ENCODE measurements at regions not wholly inside any gene's neighbourhood (a gene's known extent, or its start where the extent isn't known, plus 50 kb on each side); places are given as distances from the start of the nearest gene placed in this dataset.

DNA sequence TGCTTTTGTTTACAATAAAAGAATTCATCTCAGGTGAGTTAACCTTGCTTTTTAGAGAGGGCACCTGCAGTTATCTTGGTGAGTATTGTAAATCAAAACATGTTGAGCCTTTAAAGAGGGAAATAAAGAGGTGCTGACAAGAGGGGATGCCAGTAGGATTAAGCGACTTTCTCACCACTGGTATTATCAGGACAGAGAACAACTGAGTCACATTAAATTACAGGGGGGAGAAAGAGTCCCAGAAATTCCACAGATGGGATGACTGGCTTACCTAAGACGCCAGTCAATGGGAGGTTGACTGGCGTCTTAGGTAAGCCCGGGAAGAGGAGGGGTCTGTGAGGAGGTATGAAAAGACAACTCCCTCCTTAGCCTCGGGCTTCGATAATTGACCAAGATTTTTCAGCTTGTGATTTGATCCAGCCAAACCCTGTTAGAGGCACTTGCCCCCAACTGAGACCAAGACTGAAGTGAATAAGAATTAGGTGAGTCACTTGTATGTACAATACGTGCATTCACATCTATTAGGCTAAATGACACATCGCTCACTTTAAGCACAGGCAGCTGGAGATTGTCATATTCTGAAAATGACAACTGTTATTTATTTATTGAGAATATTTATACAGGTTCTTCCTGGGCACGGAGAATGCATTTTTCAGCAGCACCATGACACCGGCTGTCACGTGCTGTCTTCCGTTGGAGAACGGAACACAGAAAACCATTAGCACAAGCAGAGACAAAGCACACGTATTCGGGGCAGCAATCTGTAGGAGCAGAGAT lies 117.6 kb downstream of the SEM1 start:
- TF ChIP-seq GATA2 (IDR thresholded peaks at IDR 0.05; ENCODE audit: low read depth, low read length) (no peak), GATA3 (IDR thresholded peaks at IDR 0.05; ENCODE audit: low read depth, low read length) (no peak)

Measured in SH-SY5Y (cell line).